ENCODE measurements at regions not wholly inside any gene's neighbourhood (a gene's known extent, or its start where the extent isn't known, plus 50 kb on each side); places are given as distances from the start of the nearest gene placed in this dataset.
A peak's percentile ranks its signal among the peaks of the same experiment; 100 is the strongest.

GRCh38 chr17:83193336-83194185, 114.2 kb downstream of the METRNL start:
- ChIA-PET POLR2A (no interaction called here), CTCF (no interaction called here)
- intact Hi-C loops (cut with micrococcal nuclease; ENCODE audit: unreplicated experiment): no loop called here
- Mint-ChIP-seq H3K9me3 (ENCODE audit: unreplicated experiment) (peaks cover 8% of the 10 kb centered on the region), H3K4me3 (ENCODE audit: unreplicated experiment) (no peak overlapping the region), H3K36me3 (ENCODE audit: insufficient read depth, unreplicated experiment) (no peaks in the 10 kb centered on the region), H3K4me1 (ENCODE audit: low read depth, unreplicated experiment) (peaks cover 21% of the 10 kb centered on the region), H3K27me3 (ENCODE audit: insufficient read depth, unreplicated experiment) (no peaks in the 10 kb centered on the region), H3K27ac (ENCODE audit: unreplicated experiment) (no peak overlapping the region)
- DNase-seq: peak in 1 of 2 experiments; percentile 29
- no peak for TF ChIP-seq CTCF (IDR thresholded peaks at IDR 0.05; ENCODE audit: insufficient read depth in 1 of 2, low read depth in 1 of 2, low read length in 1 of 2, severe bottlenecking in 1 of 2, unreplicated experiment in 1 of 2)
- peaks cover 8% of the 10 kb centered on the region; the same call in 1 of the 2 replicates for H3K4me1 ChIP-seq
- H3K27me3 ChIP-seq (replicated peaks; ENCODE audit: control insufficient read depth, insufficient read depth, low read length): no peaks in the 10 kb centered on the region
- H3K4me3 ChIP-seq (ENCODE audit: low read depth, low read length): no peak overlapping the region
- no TSS peak for BruUV-seq (replicated peaks)
- H3K9me3 ChIP-seq: peaks cover 13% of the 10 kb centered on the region
- no peaks in the 10 kb centered on the region for H3K36me3 ChIP-seq (ENCODE audit: control insufficient read depth, insufficient read depth, low read length)

GRCh38 chr17:83194186-83194561, 114.8 kb downstream of the METRNL start:
- H3K27ac Mint-ChIP-seq (ENCODE audit: unreplicated experiment): no peak overlapping the region
- peaks cover 13% of the 10 kb centered on the region; the same call in 1 of the 2 replicates for H3K9me3 ChIP-seq
- H3K4me3 ChIP-seq (ENCODE audit: low read depth, low read length): no peak overlapping the region
- H3K27me3 Mint-ChIP-seq (ENCODE audit: insufficient read depth, unreplicated experiment): no peaks in the 10 kb centered on the region
- H3K36me3 ChIP-seq (ENCODE audit: control insufficient read depth, insufficient read depth, low read length): no peaks in the 10 kb centered on the region
- H3K36me3 Mint-ChIP-seq (ENCODE audit: insufficient read depth, unreplicated experiment): no peaks in the 10 kb centered on the region
- intact Hi-C loops (cut with micrococcal nuclease; ENCODE audit: unreplicated experiment): no loop called here
- POLR2A ChIA-PET: no interaction called here
- H3K4me3 Mint-ChIP-seq (ENCODE audit: unreplicated experiment): no peak overlapping the region
- peaks cover 15% of the 10 kb centered on the region for H3K4me1 Mint-ChIP-seq (ENCODE audit: low read depth, unreplicated experiment)
- CTCF ChIA-PET: no interaction called here
- H3K27me3 ChIP-seq (replicated peaks; ENCODE audit: control insufficient read depth, insufficient read depth, low read length): no peaks in the 10 kb centered on the region
- no TSS peak for BruUV-seq (replicated peaks)
- H3K4me1 ChIP-seq: peaks cover 8% of the 10 kb centered on the region; the same call in 1 of the 2 replicates
- TF ChIP-seq CTCF (IDR thresholded peaks at IDR 0.05; ENCODE audit: insufficient read depth in 1 of 2, low read depth in 1 of 2, low read length in 1 of 2, severe bottlenecking in 1 of 2, unreplicated experiment in 1 of 2): no peak
- peak in 1 of 2 experiments; percentile 20 for DNase-seq
- H3K9me3 Mint-ChIP-seq (ENCODE audit: unreplicated experiment): peaks cover 2% of the 10 kb centered on the region

- ChIA-PET CTCF (no interaction called here), POLR2A (no interaction called here)
- H3K9me3 ChIP-seq: peaks cover 13% of the 10 kb centered on the region; the same call in 1 of the 2 replicates
- no peaks in the 10 kb centered on the region for H3K9me3 Mint-ChIP-seq (ENCODE audit: unreplicated experiment)
- H3K4me1 ChIP-seq: peaks cover 5% of the 10 kb centered on the region; the same call in 1 of the 2 replicates
- no peak overlapping the region for H3K4me3 ChIP-seq (ENCODE audit: low read depth, low read length)
- DNase-seq: peak in 1 of 2 experiments; percentile 15
- TF ChIP-seq CTCF (IDR thresholded peaks at IDR 0.05; ENCODE audit: insufficient read depth in 1 of 2, low read depth in 1 of 2, low read length in 1 of 2, severe bottlenecking in 1 of 2, unreplicated experiment in 1 of 2): no peak
- peaks cover 11% of the 10 kb centered on the region for H3K4me1 Mint-ChIP-seq (ENCODE audit: low read depth, unreplicated experiment)
- H3K27ac Mint-ChIP-seq (ENCODE audit: unreplicated experiment): no peak overlapping the region
- no peak overlapping the region for H3K4me3 Mint-ChIP-seq (ENCODE audit: unreplicated experiment)
- H3K36me3 Mint-ChIP-seq (ENCODE audit: insufficient read depth, unreplicated experiment): no peaks in the 10 kb centered on the region
- BruUV-seq (replicated peaks): no TSS peak
- no peaks in the 10 kb centered on the region for H3K27me3 ChIP-seq (replicated peaks; ENCODE audit: control insufficient read depth, insufficient read depth, low read length)
- H3K36me3 ChIP-seq (ENCODE audit: control insufficient read depth, insufficient read depth, low read length): no peaks in the 10 kb centered on the region
- H3K27me3 Mint-ChIP-seq (ENCODE audit: insufficient read depth, unreplicated experiment): no peaks in the 10 kb centered on the region
- intact Hi-C loops (cut with micrococcal nuclease; ENCODE audit: unreplicated experiment): no loop called here
These were observed 115.4 kb downstream of the METRNL start for GRCh38 chr17:83194761-83195329.

Measured in Caco-2 (cell line).